ENCODE measurements at regions not wholly inside any gene's neighbourhood (a gene's known extent, or its start where the extent isn't known, plus 50 kb on each side); places are given as distances from the start of the nearest gene placed in this dataset.

- DNase-seq (ENCODE audit: low spot score) (no peak), FAIRE-seq (no peak)
Measured at GRCh38 chr19:28520998-28521568, 691.9 kb downstream of the UQCRFS1 start.

DNA sequence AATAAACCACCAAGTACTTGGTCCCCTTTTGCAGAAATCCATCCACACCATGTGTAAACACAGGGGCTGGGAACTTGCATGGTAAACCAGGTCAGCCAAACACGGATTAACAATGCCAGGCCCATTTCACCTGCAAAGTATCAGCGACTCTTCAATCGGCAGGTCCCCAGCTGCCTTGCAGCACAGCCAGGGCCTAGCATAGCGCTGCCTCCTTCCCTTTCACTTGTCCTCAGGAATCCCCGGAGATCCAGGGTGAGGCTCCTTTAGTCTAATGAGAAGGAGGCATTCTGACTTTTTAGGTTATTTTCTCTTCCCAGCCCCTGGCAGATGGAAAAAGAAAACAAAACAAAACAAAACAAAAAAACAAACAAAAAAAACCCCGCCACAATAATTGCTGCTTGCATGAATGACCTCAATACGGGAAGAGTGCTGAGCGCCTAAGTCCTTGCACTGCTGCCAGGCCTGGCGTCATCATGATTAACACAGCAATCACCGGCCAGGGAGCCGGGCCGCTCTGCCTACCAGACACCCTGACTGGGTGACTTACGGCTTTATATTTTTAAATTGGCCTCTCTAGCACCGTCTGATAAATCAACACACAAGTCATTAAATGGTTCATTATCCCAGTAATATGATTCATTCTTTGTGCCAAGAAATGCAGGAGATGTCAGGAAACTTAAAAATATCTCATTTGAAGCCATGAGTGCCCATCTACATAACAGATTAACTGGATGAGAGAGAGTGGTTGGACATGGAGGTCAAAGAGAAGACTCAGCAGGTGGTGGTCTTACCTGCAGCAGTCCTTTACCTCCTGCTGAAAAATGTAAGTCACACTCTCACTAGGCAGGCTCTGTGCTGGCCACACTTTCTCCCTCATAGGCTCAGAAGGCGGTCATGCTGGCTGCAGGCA lies 692.7 kb downstream of the UQCRFS1 start:
- DNase-seq (ENCODE audit: low spot score), result no peak
- no peak for FAIRE-seq

- no peak for FAIRE-seq
- DNase-seq (ENCODE audit: low spot score), result no peak
Measured at GRCh38 chr19:28519218-28519779, 693.7 kb downstream of the UQCRFS1 start.

DNA sequence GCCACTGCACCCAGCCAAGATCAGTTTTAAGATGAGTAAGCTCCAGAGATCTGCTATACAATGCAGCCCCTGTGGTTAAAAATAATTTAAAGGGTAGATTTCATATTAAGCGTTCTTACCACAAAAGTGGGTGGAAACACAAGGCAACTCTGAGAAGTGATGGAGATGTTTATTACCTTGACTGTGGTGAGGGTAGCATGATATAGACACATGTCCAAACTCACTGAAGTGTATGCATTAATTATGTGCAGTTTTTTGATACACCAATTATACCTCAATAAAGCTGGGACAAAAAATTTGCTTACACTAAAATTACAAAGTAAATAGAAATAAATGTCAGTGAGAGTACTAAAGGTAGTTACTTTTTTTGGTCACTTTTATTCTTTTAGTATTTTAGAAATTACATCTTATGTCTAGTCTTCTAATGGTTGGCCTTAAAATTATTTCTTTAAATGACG lies 696.5 kb downstream of the UQCRFS1 start:
- DNase-seq (ENCODE audit: low spot score) (no peak), FAIRE-seq (no peak)

DNA sequence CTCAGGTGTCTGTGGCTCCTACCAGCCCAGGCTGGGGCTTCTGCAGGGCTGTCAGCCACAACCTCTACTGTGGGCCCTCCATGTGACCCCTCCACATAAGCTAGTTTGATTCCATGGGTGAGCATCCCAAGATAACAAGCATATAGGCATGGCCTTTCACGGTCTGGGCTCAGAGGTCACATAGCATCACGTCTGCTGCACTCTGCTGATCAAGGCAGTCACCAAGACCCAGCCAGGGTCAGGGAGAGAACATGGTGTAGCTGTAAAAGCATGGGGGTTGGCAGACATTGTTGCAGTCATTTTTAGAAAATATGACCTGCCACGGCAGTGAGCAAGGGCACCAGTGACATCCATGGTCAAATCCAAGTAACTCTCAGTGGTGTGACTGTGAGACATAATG lies 698.8 kb downstream of the UQCRFS1 start:
- FAIRE-seq, result no peak
- no peak for DNase-seq (ENCODE audit: low spot score)

GRCh38 chr19:28511655-28512054 lies 701.3 kb downstream of the UQCRFS1 start:
- no peak for FAIRE-seq

DNA sequence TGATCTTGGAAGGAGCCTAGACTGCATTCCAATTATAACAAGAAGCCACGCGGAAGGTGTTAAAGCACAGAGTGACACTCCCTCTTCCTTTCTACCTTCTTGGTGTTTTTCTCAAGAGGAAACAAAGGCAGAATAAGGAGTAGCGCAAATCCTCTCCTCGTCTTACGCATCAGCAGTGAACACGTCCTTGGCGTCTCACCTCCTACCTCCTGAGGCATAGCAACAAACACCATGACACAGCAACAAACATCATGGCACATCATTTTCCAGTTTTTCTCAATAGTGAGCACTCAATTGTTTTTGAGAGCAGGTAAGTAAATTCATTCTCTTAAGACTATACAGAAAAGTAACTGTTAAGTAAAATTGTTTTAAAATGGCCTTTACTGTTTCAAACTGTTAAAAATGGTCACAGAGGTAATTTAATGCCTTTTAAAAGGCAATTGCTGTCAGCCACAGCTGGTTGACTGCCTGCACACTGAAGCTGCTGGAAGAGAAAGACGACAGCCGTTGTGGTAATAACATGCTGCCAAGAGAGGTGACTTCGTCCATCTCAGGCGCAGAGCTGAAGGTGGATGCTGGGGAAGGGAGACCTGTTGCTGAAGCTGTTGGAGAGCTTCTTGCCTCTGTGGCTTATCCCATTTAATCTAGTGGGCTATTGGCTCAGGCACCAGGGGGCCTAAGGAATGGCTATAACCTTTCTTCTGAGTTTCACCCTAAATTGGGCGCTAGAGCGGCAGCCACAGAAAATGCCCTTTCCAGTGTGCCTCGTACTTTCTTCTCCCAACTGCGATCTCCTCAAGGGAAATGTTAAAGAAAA lies 703.7 kb downstream of the UQCRFS1 start:
- FAIRE-seq, result peak; percentile 61
- DNase-seq (ENCODE audit: low spot score), result no peak

More at GRCh38 chr19:28511655-28512054, 701.3 kb downstream of the UQCRFS1 start:
- no peak for DNase-seq (ENCODE audit: low spot score)

DNA sequence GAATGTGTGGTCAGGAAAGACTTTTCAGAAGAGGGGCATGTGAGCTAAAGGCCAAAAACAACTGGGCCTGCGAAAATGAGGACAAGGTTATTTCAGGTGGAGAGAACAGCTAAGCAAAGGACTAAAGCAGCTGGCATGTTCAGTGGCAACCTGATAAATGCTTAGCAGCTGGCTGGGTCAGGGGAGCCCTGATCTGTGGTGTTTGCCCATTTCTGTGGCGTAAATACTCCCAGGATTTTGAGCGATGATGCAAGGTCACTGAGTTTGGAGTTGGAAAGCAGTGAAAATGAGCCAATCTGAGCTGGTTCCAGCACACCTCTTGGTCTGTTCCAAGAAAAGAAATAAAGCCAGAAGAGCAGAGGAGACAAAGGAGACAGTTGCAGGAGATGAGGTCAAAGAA lies 704.3 kb downstream of the UQCRFS1 start:
- FAIRE-seq, result no peak
- DNase-seq (ENCODE audit: low spot score), result no peak

DNA sequence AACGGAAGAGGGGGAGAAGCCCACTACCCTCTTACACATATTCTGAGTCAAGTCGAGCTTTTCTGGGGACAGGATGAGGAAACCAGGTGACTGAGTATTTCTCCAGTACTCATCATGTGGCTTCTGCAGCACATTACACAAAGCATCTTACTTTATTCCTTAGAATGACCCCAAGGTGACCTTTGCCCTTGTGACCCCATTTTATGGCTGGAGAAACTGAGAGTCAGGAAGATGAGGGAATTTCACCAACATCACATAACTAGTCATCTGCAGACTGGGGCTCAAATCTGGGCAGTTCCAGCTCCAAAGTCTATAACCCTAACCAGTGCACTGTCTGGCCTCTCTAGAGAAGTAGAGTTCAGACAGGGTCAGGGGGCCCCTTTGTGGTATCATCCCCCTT lies 707.0 kb downstream of the UQCRFS1 start:
- DNase-seq (ENCODE audit: low spot score) (no peak), FAIRE-seq (no peak)

DNA sequence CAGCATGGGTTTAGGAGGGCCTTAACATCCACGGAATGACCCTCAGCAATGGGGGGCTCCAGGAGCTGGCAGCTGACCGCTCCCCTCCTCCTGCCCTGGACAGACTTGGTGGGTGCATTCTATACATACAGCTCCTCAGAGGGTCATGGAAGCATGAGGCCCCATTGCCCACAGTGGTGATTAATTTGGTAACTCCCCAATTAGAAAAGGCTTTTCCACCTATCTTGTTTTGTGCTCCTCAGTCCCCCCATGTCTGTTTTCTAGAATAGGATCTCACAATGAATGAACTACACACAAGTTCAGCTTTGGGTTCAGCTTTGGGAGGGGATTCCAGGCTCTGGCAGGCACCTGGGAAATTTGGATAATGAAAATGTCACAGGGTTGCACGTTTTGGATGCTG lies 707.8 kb downstream of the UQCRFS1 start:
- DNase-seq (ENCODE audit: low spot score), result no peak
- FAIRE-seq, result no peak

DNA sequence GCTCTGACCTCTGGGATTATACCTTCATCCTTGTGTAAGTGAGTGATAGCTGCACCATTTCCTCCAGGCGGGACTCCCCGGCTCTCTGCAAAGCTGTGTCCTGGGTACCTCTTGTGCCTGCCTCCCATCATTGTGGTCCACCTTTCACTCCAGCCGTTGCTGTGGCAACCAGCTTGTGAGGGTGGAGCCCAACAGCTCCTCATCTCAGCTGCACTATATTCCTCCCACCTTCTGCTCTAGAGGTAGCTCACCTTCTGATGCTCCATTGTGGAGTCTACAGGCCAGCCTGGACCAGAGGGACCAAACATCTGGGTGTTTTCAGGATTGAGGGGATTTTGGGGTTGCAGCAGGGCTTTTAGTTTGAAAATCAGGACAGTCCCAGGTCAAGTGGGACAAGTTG lies 708.2 kb downstream of the UQCRFS1 start:
- peak; percentile 74 for FAIRE-seq
- DNase-seq (ENCODE audit: low spot score), result no peak

DNA sequence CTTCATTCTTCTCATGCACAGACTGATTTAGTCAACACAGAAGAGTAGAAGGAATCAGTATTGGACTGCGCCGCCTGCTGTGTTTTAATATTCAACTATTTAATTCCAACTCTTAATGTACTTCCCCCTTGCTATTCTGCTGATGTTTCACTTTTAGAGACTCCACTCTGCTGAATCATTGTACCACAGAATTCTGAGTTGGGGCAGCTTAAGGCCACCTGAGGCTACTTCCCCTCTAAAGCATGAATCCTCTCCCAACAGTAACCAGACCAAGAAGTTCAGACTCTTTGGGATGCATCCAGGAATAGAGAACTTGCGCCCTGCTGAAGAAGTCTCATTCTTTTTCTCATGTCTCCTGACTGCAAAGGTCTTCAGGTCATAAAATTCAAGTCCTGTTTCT lies 708.8 kb downstream of the UQCRFS1 start:
- FAIRE-seq (peak; percentile 91), DNase-seq (ENCODE audit: low spot score) (no peak)

GRCh38 chr19:28502879-28503734 lies 709.8 kb downstream of the UQCRFS1 start:
- no peak for FAIRE-seq
- DNase-seq (ENCODE audit: low spot score), result no peak

GRCh38 chr19:28501976-28502375 lies 711.0 kb downstream of the UQCRFS1 start:
- FAIRE-seq, result peak; percentile 77
- no peak for DNase-seq (ENCODE audit: low spot score)

- FAIRE-seq (no peak), DNase-seq (ENCODE audit: low spot score) (no peak)
Measured at GRCh38 chr19:28500982-28501630, 711.8 kb downstream of the UQCRFS1 start.

- no peak for FAIRE-seq
- no peak for DNase-seq (ENCODE audit: low spot score)
Measured at GRCh38 chr19:28500296-28500695, 712.7 kb downstream of the UQCRFS1 start.

- no peak for DNase-seq (ENCODE audit: low spot score)
- no peak for FAIRE-seq
Measured at GRCh38 chr19:28498404-28498976, 714.5 kb downstream of the UQCRFS1 start.

GRCh38 chr19:28497887-28498286 lies 715.1 kb downstream of the UQCRFS1 start:
- DNase-seq (ENCODE audit: low spot score) (no peak), FAIRE-seq (peak; percentile 71)

DNA sequence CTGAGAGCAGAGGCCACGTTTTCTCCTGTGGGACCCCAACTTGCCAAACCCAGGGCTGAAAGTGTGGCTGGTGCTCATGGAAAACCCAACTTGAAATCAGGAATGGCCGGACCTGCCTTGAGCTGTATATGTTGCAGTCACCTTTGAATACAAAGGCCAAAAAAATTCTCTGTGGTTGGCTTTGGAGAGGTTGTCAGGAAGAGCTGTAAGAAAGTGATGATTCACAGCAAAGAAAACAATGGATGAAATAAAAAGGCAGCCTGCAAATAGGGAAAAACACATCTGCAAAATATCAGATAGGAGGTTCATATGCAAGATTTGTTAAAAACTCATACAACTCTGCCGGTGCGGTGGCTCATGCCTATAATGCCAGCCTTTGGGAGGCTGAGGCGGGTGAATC lies 715.8 kb downstream of the UQCRFS1 start:
- DNase-seq (ENCODE audit: low spot score), result peak; percentile 46
- FAIRE-seq, result peak; percentile 52

- FAIRE-seq (no peak), DNase-seq (ENCODE audit: low spot score) (no peak)
Measured at GRCh38 chr19:28495046-28495445, 717.9 kb downstream of the UQCRFS1 start.

Measured in urothelium cell line (cell line).